ENCODE measurements at regions not wholly inside any gene's neighbourhood (a gene's known extent, or its start where the extent isn't known, plus 50 kb on each side); places are given as distances from the start of the nearest gene placed in this dataset.
"Not testable (repeated sequence)": the region's sequence is repeated elsewhere in the genome, so short reads cannot be mapped to it uniquely, and the experiment has no call there.

DNA sequence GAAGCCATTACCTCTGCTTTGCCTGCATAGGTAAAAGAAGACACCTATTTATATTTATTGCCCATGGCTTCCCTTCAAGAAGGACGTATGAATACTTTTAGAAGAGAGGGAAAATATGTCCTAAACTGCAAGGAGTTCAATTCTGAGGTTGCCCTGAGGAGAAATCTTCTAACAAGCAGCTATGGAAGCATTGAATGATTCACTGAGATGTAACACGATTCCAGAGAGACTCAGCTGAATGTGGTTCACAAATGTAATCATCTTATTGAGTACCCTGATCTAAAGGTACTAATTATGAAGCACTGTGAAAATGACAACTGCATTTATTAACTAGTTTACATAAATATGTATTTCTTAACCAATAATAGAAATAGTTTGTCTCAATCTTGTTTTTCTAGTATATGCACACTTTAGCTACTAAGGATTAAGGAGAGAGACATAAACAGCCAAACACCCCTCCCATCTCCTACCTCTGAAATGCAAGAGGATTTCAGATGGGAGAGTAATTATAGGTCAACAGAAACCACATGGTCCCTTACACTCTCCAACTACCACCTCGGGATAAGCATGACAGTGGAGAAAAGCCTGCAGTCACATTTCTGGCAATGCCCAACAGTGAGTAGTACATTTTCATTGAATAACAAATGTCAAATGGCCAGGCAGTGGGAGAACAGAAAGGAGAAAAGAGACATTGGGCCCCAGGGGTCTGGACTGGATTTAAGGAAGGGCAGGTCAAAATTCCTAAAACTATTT is 506.2 kb upstream of the IL12A start:
- no peak for DNase-seq

DNA sequence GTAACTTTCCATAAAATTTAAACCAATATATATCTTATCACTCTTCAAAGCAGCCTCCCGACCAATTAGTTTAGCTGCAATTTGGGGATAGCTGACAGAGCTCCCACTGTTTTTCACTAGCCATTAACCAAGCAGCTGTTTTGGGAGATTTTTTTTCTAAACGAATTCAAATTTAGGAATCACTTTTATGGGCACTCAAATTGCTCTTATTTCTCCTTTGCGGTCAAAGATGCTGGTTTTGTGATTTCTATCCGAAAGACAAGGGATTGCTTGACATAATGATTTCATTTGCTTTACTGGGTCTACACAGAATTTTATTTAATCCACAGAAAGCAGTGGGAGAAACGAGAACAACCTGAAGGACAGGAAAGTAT is 505.7 kb upstream of the IL12A start:
- no peak for DNase-seq

DNA sequence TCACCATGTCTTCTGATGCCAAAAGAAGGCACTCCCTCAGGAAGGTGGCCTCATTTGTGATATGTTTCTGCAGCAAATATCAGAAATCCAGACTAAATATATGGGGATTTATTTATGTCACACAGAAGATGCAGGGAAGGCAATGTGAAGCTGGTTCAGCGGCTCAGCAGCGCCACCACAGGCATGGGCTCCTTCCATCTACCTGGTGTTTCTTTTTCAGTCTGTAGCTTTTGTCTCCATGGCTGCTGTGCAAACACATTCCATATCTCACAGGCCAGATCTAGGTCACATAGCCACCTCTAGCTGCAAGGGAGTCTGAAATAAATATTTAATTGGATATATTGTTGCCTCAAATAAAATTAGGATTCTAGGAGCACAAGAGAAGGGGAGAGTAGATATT is 502.1 kb upstream of the IL12A start:
- DNase-seq = no peak

DNA sequence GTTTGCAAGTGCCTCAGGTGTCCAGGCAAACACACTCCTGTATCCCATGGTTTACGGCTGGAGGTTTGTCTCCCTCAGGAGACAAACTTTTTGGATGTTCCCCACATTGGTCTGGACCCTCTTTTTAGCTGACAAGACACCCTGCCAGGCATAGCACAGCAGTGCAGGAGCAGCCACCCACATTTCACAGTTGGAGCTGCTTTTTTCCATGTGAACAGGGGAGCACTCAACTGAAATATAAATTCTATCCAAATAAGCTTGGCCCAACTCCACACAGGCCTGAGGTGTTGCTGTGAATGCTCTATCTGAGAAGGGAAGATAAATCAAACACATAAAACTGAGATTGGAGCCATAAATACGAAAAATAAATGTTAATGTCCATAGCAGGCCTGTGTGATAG is 501.3 kb upstream of the IL12A start:
- no peak for DNase-seq

DNA sequence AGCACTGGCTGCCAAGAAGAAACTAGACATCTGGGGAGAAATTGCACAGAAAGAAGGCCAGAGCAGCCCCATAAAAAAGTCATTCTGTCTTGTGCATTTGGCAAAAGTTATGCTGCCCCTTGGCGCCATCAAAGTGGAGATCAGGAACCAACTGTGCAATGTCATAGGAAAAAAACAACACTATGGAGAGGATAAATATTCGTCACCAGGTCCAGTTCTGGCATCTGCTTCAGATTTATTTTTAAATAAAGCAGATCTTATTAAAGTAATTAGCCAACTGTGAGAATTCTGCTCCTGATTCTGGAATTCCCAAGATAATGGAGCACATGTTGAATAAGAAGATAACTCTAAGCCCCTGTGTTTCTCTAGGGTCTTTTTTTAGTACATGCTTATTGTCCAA is 500.0 kb upstream of the IL12A start:
- DNase-seq = no peak

DNA sequence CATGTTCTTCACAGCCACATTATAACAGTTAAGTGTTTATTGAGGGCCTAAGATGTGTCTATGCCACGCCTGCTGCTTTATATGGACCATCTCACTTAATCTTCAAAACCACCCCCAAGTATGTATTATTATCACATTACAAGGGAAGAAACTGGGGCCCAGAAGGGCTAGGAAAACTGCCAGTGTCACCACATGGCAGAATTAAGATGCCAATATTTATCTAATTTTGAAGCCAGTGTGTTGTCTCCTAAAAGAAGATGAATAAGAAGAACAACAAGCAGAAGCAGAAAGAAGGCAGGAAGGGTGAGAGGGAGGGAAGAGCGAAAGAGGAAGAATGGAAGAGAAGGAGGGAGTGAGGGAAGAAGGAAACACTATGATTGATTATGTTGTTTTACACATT is 491.3 kb upstream of the IL12A start:
- DNase-seq = no peak

DNA sequence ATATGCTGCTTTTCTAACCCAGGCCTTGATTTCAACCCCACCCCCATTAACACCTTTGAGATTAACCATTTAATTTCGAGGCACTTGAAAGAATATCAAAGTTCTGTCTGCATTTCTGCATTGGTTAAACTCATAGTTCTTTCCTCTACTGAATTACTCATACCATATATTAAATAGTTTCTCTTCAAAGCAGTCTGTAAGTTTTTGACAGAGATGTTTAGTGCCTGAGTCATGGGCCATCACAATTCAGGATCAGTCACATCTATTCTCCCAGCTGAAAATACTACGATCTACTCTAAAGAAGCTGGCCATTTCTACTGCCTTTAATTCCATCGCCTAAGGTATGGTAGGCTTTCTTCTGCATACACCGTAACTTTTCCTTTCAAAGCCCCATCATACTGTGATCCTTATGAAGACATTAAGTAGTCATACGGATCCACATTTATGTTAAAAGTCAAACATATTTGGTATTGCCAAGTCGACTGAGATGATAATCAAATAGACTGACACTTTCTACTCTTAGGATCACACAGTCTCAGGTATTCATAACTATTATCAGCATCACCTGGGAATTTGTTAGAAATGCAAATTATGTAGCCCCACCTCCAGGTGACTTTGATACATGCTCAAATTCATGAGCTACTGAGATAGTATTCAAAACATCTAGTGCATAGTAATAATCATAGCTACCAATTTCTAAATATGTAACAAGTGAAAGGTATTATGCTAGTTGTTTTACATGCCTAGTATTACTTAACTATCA is 489.4 kb upstream of the IL12A start:
- peak; percentile 71 for DNase-seq

DNA sequence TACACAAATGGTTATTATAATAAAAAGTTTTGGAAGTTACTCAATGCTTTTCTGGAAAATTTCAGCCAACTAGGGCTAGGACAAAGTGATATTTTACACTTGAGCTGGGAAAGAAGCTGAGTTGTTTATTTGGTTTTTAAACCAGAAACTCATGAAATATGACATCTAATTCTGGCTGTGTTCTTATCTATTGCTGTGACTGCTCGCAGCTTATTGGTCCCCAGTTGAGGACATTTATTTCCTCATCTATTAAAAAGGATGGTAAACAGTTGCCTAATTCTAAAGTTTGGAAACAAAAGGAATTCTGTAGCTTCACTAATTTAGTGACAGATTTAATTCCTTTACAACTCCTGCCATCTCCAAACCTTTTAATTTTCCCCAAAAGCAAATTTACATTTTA is 487.6 kb upstream of the IL12A start:
- no peak for DNase-seq

DNA sequence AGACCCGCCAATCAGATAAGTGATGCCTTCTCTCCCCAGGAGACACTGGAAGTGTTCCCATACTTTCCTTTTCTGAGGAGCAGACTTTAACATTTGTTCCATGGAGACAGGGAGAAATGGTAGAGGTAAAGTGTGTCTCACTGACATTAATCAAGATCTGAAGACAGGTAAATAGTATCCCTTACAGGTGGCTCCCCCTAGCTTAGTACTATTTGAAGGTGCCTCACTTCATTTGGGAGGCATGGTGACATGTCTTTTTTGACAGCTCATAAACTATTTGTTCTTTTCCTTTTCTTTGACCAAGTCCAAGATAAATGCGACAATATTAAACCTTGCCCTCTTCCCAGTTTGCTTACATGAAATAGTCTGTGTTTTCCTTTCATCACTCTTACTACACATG is 485.6 kb upstream of the IL12A start:
- DNase-seq = no peak

DNA sequence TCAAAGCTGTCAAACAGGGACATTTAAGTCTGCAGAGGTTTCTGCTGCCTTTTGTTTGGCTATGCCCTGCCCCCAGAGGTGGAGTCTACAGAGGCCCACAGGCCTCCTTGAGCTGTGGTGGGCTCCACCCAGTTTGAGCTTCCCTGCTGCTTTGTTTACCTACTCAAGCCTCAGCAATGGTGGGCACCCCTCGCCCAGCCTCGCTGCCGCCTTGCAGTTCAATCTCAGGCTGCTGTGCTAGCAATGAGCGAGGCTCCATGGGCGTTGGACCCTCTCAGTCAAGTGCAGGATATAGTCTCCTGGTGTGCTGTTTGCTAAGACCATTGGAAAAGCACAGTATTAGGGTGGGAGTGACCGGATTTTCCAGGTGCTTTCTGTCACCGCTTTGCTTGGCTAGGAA is 477.6 kb upstream of the IL12A start:
- DNase-seq = not testable (repeated sequence)

DNA sequence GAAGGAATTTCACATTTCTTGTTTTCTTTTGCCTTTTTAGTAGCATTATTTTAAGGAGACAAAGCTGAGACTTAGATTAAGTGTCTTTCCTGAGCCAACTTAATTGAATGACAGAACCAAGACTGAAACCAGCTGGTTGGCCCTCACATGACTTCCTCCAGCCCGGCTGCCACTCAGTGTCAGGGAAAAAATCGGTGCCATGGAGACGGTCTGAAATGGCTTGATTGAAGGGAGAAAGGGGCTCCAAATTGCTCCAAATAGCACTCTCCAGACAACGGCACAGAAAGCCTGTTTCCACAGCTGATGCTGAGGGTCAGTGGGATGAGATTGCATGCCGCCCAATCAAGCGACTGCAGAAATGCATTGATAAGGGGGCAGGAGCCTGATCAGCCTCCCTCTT is 475.2 kb upstream of the IL12A start:
- DNase-seq = no peak

DNA sequence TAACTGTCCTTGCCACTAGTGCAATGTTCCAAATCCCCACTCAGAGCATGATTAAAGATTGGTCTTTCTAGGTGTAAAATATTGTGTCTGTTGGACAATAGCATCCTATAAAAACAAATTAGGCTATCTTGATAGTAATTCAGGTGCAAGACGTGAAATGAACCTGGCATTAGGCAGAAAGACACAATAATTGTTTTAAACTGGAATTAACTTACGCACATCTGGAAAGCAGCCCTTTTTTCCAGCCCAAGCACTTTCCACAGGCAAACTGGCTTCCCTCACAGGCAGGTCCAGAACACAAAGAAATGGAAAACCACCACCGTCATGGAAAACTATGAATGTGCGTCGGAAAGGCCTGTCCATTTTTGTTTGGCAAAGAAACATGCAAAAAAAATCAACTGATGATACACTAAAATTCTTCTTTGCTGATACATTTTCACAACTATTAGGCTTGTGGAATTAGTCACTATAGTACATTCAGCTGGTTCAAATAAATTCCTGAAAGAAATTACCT is 474.7 kb upstream of the IL12A start:
- DNase-seq = peak; percentile 48

DNA sequence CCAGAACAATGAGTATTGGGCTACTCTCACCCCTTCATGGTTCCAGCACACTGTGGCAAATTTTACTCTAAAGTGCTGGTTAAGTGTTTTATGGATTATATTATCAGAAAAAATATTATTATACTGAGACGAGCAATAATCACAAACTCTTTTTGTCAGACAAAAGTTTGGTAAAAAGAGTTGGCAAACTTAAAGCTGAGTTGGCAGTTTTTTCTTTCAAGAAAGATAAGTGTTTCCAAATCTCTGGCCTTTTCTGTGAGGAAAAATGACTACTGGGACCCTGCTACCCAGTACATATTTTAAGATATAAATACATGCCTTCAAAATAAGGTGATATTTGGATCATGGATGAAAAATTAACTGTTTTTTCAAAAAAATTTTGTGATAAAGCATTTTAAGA is 471.5 kb upstream of the IL12A start:
- DNase-seq = no peak

DNA sequence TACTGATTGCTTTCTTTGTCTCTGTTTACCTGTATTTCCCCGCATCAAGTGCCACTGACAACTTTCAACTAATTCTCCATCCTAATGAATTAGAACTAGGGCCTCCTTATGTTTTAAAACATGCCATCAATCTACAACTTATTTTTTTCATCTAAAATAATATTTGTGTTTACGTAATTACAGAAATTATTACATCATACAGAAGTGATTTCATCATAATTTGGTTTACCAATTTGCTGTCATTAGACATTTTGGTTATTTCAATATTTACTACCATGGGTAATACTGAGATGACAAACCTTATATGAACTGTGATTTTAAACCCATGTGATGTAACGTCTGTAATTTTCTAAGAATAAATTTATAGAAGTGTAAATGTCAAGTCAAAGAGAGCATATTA is 468.0 kb upstream of the IL12A start:
- no peak for DNase-seq

DNA sequence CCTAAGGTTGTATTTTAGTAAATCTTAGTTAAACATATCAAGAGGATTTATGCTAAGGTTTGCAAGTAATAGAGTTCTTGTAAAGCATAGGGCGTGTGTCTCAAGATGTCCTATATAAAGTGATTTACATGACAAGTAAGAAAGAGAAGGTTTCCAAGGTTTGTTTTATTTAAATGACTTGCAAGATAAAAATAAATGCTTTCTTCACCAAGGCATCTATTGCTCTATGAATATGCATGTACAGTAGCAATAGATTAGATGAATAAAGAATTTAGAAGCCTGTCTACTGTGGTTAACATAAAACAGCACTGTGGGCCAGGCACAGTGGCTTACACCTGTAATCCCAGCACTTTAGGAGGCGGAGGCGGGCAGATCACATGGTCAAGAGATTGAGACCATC is 466.4 kb upstream of the IL12A start:
- no peak for DNase-seq

DNA sequence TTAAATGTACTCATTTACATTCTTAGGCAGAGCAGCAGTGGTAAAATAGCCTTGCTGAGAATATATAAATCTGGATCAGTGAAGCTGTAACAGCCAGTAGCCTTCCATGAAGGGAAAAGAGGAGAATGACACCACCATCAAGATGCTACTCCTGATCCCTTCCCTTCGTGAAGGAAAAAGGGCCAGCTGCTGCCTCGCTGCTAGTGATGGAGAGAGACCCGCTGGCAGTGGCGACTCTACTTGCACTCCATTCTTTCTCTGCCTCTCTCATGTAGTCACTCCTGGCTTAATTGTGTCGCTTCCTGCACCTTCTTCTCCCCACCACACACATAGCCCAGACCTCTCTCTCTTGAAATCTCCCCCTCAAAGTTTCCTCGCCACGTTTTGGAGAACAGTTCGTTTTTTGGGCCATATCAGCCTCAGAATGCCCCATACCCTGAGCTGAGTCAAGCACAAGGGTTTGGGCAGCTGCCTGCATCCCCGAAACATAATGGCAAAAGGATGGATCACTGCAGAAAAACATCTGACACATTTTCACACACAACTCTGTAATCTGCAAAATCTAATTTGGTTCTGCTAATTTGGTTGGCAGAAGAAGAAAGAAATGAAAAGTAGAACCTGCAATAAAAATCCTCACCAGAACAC is 460.3 kb upstream of the IL12A start:
- DNase-seq = no peak

DNA sequence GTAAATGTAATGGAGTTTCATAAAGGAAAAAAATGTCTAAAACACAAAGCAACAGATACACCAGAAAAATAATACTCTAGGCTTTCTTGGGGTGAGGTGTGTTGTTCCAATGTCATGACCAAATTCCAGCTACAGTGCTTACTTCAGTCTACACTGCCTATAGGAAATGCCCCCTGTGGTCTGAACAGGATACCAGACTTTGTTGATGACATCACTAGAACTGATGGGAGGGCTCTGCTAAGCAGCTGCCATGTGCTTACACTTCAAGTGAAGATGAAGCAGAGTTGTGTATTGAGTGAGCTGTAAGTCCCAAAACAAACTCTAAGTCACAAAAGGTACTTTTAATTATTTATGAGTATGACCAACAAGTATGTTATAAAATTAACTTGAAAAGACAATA is 456.1 kb upstream of the IL12A start:
- peak; percentile 3 for DNase-seq

DNA sequence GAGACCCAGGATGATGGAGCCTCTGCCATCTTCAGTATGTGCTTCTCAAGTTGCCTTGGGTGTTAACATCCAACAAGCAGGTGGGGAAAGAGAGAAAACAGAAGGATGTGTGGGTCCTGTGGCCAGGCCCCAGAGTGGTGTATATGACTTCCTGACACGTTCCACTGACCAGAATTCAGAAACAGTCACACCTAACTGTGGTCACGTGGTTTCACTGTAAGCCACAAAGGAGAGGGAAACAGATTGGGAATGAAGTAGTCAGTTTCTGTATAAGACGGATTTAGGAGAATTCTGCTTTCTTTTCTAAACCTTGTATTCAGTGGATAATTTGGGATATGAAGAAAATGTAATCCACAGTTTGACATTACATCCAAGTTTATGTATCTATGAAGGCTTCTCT is 454.1 kb upstream of the IL12A start:
- no peak for DNase-seq

DNA sequence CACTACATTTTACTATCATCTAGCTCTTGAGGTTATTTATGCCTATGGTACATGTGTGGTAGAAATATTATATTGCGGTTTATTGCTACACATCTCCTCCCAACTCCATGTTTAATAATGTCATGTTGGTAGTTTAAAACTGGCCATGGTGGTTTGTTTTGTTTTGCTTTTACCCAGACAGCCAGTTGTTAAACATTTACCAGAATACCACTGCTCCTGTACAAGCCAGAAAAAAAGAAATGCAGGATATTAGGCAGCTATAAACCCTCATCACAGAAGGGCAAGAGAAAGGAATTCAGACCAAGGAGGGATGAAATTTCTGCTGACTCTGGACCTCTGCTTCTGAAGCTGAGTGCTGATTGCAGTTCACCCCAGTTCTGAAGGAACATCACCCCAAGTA is 451.8 kb upstream of the IL12A start:
- DNase-seq = no peak

DNA sequence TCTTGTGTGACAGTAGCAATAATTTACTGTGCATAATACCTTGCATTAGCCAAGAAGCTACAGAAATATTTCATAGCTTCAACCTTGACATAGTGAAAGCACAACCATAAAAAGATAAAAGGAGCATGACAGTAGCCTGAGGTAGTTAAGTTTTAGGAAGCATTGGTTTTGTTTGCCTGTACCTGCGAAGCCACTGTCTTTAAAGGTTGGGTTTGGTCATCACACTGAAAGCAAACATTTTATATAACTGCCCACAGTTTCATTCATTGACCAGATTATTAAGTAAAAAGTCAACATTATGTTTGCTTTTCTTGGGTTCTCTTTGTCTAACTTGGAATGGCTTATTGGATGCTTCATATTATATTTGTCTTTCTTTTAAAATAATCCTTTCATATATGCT is 450.1 kb upstream of the IL12A start:
- no peak for DNase-seq

DNA sequence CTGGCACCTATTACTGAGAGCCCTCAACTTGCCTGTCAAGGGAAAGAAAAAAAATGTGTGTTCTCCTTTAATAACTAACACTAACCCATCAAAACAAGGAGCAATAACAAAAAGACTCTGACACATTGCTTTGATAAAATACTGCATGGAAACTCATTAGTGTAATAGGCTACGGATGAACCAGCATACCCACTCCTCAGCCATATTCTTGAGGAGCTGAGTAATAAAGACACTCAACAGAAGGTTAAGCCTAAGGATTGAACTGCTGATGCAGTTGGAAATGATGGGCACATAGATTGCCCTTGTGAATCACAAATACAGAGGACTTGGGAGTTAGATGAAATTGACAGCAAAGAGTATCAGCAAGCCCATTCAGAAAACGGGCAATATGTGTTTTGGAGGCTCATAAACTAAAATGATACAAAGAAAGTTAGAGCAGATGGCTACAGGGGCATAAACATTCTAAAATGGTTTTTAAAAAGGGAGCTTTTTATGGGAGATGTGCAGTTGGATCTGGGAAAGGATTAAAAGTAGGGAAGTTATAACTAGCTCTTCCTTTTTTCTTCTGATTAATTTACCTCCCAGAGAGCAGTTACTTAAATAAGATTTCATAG is 447.6 kb upstream of the IL12A start:
- DNase-seq = no peak

DNA sequence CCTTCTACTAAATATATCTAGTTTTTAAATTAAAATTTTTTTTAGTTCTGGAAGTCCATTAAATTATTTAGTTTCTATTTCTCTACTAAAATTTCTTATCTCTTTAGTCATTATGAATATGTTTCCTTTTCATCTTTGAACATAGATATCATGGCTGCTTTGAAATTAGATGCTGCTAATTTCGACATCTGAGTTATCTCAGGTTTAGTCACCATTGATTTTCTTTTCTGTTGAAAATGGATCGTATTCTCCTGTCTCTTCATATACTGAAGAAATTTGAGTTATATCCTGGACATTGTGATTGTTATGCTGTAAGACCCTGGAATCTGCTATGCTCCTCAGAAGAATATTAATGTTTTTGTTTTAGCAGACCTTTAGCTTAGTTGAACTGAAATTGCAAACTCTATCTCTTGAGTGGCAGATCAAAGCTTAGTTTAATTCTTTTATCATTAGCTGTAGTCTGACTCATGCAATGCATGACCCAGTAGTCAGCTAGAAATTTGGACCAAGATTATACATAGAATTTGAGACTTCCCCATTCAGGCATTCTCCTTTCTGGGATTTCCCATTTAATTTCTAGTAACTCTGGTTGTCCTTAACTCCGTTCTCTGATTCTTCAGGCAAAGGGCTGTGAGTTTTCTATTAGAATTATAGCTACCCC is 439.8 kb upstream of the IL12A start:
- DNase-seq = peak; percentile 34

DNA sequence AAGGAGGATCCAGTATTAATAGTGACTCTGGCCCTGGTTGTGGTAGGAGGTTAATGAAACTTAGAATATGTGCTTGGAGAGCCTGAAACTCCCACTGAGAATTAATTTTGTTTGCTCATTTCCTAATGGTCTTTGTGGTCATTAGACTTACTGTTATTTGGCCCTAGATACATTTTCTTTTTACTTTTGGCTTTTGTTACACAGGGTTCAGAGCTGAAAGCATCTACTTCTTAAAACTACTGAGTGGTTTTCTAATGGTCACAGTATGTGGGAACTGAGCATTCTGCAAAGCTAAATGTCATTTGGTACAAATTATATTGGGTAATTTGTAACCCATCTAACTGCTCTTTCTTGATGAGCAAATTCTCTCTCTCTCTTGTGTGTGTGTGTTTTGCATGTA is 433.4 kb upstream of the IL12A start:
- no peak for DNase-seq

All from fibroblast of skin of abdomen (primary cell).